GM12878 (cell line): ENCODE measurements at regions not wholly inside any gene's neighbourhood (a gene's known extent, or its start where the extent isn't known, plus 50 kb on each side); places are given as distances from the start of the nearest gene placed in this dataset.

Source experiments
- ATAC-seq: fragments of 200-7000 bp; cut with Tn5 transposase; 3 replicates; pipeline ENCODE4 v1.9.1; 2020; ENCODE audit warnings: mild to moderate bottlenecking, moderate library complexity
- BruUV-seq: library from RNA; stranded (reverse); fragments of 400-500 nt; replicated peaks from 2 replicates; lab custom pipeline; 2021; lab: Mats Ljungman, UMichigan
- CTCF ChIA-PET: fragments of 300-600 bp; sonication (Branson Sonifier 250); formaldehyde crosslinking; extraction: SDS; loops from one replicate; lab custom pipeline; 2021; ENCODE audit warnings: inconsistent platforms; lab: Yijun Ruan, JAX
- POLR2A ChIA-PET: fragments of 350-600 bp; formaldehyde crosslinking; extraction: SDS; loops from one replicate; lab custom pipeline; 2021; ENCODE audit warnings: inconsistent platforms; lab: Charles Lee
- RAD21 ChIA-PET: fragments of 300-600 bp; sonication (Branson Sonifier 250); formaldehyde crosslinking; loops from one replicate; lab custom pipeline; 2023; ENCODE audit warnings: antibody characterized with exemption; ENCODE audit not compliant: unreplicated experiment; lab: Charles Lee
- SMC1A ChIA-PET: fragments of 300-600 bp; sonication (Branson Sonifier 250); formaldehyde crosslinking; loops from one replicate; lab custom pipeline; 2023; ENCODE audit not compliant: unreplicated experiment, uncharacterized antibody; lab: Charles Lee
- DNase-seq: peaks from one replicate; pipeline ENCODE4 v3.0.0-alpha.2; 2011; ENCODE audit warnings: low read depth, low spot score
- FAIRE-seq: peaks from 3 replicates; lab custom pipeline; 2011; peaks lifted over from hg19 to GRCh38; lab: Jason Lieb, UNC
- H2AFZ ChIP-seq: 2 replicates; pipeline ENCODE4 v1.6.0; 2011; ENCODE audit warnings: low read depth, low read length, control low read depth; ENCODE audit not compliant: control insufficient read depth
- H3K27ac ChIP-seq: 2 replicates; pipeline ENCODE4 v1.5.1; 2011; ENCODE audit warnings: control low read depth; ENCODE audit not compliant: control insufficient read depth, insufficient read depth
- H3K27me3 ChIP-seq, 2 experiments: replicated peaks in 1 of 2; 2 replicates each; pipeline versions ENCODE4 v1.6.0 to v1.6.1; 2011; ENCODE audit warnings: low read length in 1 of 2; ENCODE audit not compliant: control insufficient read depth in 2 of 2, insufficient read depth in 2 of 2
- H3K36me3 ChIP-seq, 2 experiments: 2 replicates each; pipeline ENCODE4 v1.5.1; 2011; ENCODE audit warnings: low read length in 1 of 2; ENCODE audit not compliant: control insufficient read depth in 2 of 2, insufficient read depth in 2 of 2
- H3K4me1 ChIP-seq: 2 replicates; pipeline ENCODE4 v1.6.1; 2011; ENCODE audit warnings: mild to moderate bottlenecking, low read length, moderate library complexity, mixed read lengths; ENCODE audit not compliant: control insufficient read depth, insufficient read depth
- H3K4me2 ChIP-seq: 2 replicates; pipeline ENCODE4 v1.6.0; 2011; ENCODE audit warnings: control low read depth; ENCODE audit not compliant: control insufficient read depth, insufficient read depth
- H3K4me3 ChIP-seq: fragments of 200-600 bp; sonication (generic); 2 replicates; pipeline ENCODE4 v1.5.1; 2016
- H3K79me2 ChIP-seq: 2 replicates; pipeline ENCODE4 v1.6.0; 2011; ENCODE audit warnings: low read length; ENCODE audit not compliant: control insufficient read depth, insufficient read depth
- H3K9ac ChIP-seq: 2 replicates; pipeline ENCODE4 v1.8.0; 2011; ENCODE audit warnings: low read length, control low read depth, mixed read lengths; ENCODE audit not compliant: control insufficient read depth, insufficient read depth
- H3K9me3 ChIP-seq: replicated peaks from 3 replicates; pipeline ENCODE4 v1.5.1; 2011; ENCODE audit warnings: mild to moderate bottlenecking, low read length; ENCODE audit not compliant: control insufficient read depth, insufficient read depth
- H4K20me1 ChIP-seq: 2 replicates; pipeline ENCODE4 v1.6.0; 2011; ENCODE audit not compliant: control insufficient read depth, insufficient read depth
- ATF3 ChIP-seq: IDR thresholded peaks from 2 replicates; pipeline ENCODE4 v1.6.1; 2011; ENCODE audit warnings: low read depth, mild to moderate bottlenecking, low read length, moderate library complexity, borderline replicate concordance; ENCODE audit errors: extremely low read depth
- BCL11A ChIP-seq: IDR thresholded peaks from 2 replicates; pipeline ENCODE4 v1.6.1; 2011; ENCODE audit warnings: low read depth, low read length
- CREB1 ChIP-seq: IDR thresholded peaks from 2 replicates; pipeline ENCODE4 v1.6.1; 2012; ENCODE audit warnings: low read depth, mild to moderate bottlenecking, inconsistent platforms
- E4F1 ChIP-seq: fragments of 450-650 bp; IDR thresholded peaks from 2 replicates; pipeline ENCODE4 v1.6.1; 2018; ENCODE audit warnings: borderline replicate concordance, mild to moderate bottlenecking; ENCODE audit not compliant: partially characterized antibody
- FOXK2 ChIP-seq: fragments of 450-650 bp; IDR thresholded peaks from 2 replicates; pipeline ENCODE4 v1.6.1; 2017; ENCODE audit warnings: mild to moderate bottlenecking, moderate library complexity
- HDAC6 ChIP-seq: fragments of 200-600 bp; sonication (generic); IDR thresholded peaks from one replicate; pipeline ENCODE4 v1.8.0; 2017; ENCODE audit warnings: antibody characterized with exemption; ENCODE audit not compliant: unreplicated experiment
- HSF1 ChIP-seq: fragments of 150-350 bp; IDR thresholded peaks from 2 replicates; pipeline ENCODE4 v1.6.1; 2014; ENCODE audit warnings: mild to moderate bottlenecking, low read depth, low read length
- KLF5 ChIP-seq: fragments of 450-650 bp; IDR thresholded peaks from 2 replicates; pipeline ENCODE4 v1.6.1; 2014; ENCODE audit warnings: mild to moderate bottlenecking; ENCODE audit not compliant: partially characterized antibody
- MTA2 ChIP-seq: fragments of 450-650 bp; IDR thresholded peaks from 2 replicates; pipeline ENCODE4 v1.6.1; 2016; ENCODE audit warnings: low read depth, mild to moderate bottlenecking, moderate library complexity
- NR2C1 ChIP-seq: fragments of 450-650 bp; IDR thresholded peaks from 2 replicates; pipeline ENCODE4 v1.6.1; 2017; ENCODE audit warnings: antibody characterized with exemption, mild to moderate bottlenecking, moderate library complexity
- NR2C2 ChIP-seq: IDR thresholded peaks from 2 replicates; pipeline ENCODE4 v1.6.1; 2011; ENCODE audit warnings: borderline replicate concordance, low read depth; ENCODE audit not compliant: control insufficient read depth, insufficient read length
- PAX5 ChIP-seq: IDR thresholded peaks from 2 replicates; pipeline ENCODE4 v1.6.1; 2011; ENCODE audit warnings: low read depth, low read length, borderline replicate concordance
- PRDM15 ChIP-seq: fragments of 450-650 bp; formaldehyde crosslinking; IDR thresholded peaks from 2 replicates; pipeline ENCODE4 v1.4.0; 2020; ENCODE audit warnings: mild to moderate bottlenecking, moderate library complexity
- RAD51 ChIP-seq: fragments of 450-650 bp; IDR thresholded peaks from 2 replicates; pipeline ENCODE4 v1.6.1; 2016; ENCODE audit warnings: moderate library complexity, mild to moderate bottlenecking, inconsistent platforms
- SP1 ChIP-seq: IDR thresholded peaks from one replicate; pipeline ENCODE4 v1.6.1; 2011; ENCODE audit warnings: low read depth, low read length
- SREBF1 ChIP-seq: IDR thresholded peaks from 2 replicates; pipeline ENCODE4 v1.6.1; 2012; ENCODE audit warnings: mild to moderate bottlenecking, low read length
- YY1 ChIP-seq: IDR thresholded peaks from 2 replicates; pipeline ENCODE4 v1.6.1; 2011; ENCODE audit warnings: low read depth, mild to moderate bottlenecking, low read length
- ZNF24 ChIP-seq: fragments of 450-650 bp; IDR thresholded peaks from 2 replicates; pipeline ENCODE4 v1.6.1; 2017; ENCODE audit warnings: antibody characterized with exemption, mild to moderate bottlenecking
- WGBS: methylation state at CpG from one replicate; pipeline ENCODE4 v1.1.6; 2016; ENCODE audit warnings: low lambda C conversion rate; ENCODE audit not compliant: insufficient replicate concordance, insufficient coverage; ENCODE audit errors: missing lambda C conversion rate; 5-methylcytosine and 5-hydroxymethylcytosine counted together
- in situ Hi-C: fragments of 300-500 bp; cut with MboI; formaldehyde crosslinking; loops from 9 replicates; pipeline ENCODE4 v1.14.3; 2018; ENCODE audit warnings: mixed read lengths
- intact Hi-C: fragments of 100-400 bp; cut with micrococcal nuclease; formaldehyde crosslinking; loops from one replicate; pipeline ENCODE4 v1.14.2; 2022; ENCODE audit not compliant: unreplicated experiment

GRCh38 chr4:34964613-34965012 lies 1279.7 kb downstream of the ARAP2 start (continued):
- no peak for TF ChIP-seq E4F1
- TF ChIP-seq ATF3, result no peak
- TF ChIP-seq FOXK2, result no peak
- TF ChIP-seq BCL11A, result no peak
- no peak for TF ChIP-seq ZNF24
- no peak for TF ChIP-seq PAX5
- TF ChIP-seq NR2C1, result no peak
- no peak for TF ChIP-seq SREBF1
- TF ChIP-seq, all 136 proteins: peak for 0

GRCh38 chr4:34972189-34972588 lies 1272.1 kb downstream of the ARAP2 start:
- H3K4me1 ChIP-seq, result no peaks in the 10 kb centered on the region
- H3K4me2 ChIP-seq, result no peak overlapping the region
- H3K27ac ChIP-seq, result no peak overlapping the region
- no peaks in the 10 kb centered on the region for H3K36me3 ChIP-seq
- intact Hi-C loops (no loop called here), in situ Hi-C loops (no loop called here)
- no peaks in the 10 kb centered on the region for H4K20me1 ChIP-seq
- no peak overlapping the region for H3K9ac ChIP-seq
- no peaks in the 10 kb centered on the region for H3K9me3 ChIP-seq
- FAIRE-seq (no peak), ATAC-seq (no peak), DNase-seq (no peak)
- CTCF ChIA-PET, result interaction anchor here (0.6 kb wide), 1 partner anchor 28 kb away, joined by 3 read pairs; no protein-coding TSS in a partner anchor
- no peaks in the 10 kb centered on the region for H3K27me3 ChIP-seq
- POLR2A ChIA-PET, result no interaction called here
- RAD21 ChIA-PET, result no interaction called here
- no peak overlapping the region for H2AFZ ChIP-seq
- SMC1A ChIA-PET, result no interaction called here
- BruUV-seq, result no TSS peak
- WGBS, result 33% methylated on average over 3 of the region's 3 CpGs
- H3K4me3 ChIP-seq, result no peak overlapping the region
- H3K79me2 ChIP-seq, result no peaks in the 10 kb centered on the region
- TF ChIP-seq HSF1, result no peak
- no peak for TF ChIP-seq HDAC6
- TF ChIP-seq SREBF1, result no peak
- TF ChIP-seq YY1, result no peak
- TF ChIP-seq CREB1, result no peak
- TF ChIP-seq KLF5, result no peak
- no peak for TF ChIP-seq RAD51
- no peak for TF ChIP-seq NR2C2
- TF ChIP-seq SP1, result no peak
- TF ChIP-seq MTA2, result no peak
- no peak for TF ChIP-seq PRDM15 (CRISPR knock-in tag)
